ENCODE measurements at regions not wholly inside any gene's neighbourhood (a gene's known extent, or its start where the extent isn't known, plus 50 kb on each side); places are given as distances from the start of the nearest gene placed in this dataset.
"Not testable (repeated sequence)": the region's sequence is repeated elsewhere in the genome, so short reads cannot be mapped to it uniquely, and the experiment has no call there.

DNA sequence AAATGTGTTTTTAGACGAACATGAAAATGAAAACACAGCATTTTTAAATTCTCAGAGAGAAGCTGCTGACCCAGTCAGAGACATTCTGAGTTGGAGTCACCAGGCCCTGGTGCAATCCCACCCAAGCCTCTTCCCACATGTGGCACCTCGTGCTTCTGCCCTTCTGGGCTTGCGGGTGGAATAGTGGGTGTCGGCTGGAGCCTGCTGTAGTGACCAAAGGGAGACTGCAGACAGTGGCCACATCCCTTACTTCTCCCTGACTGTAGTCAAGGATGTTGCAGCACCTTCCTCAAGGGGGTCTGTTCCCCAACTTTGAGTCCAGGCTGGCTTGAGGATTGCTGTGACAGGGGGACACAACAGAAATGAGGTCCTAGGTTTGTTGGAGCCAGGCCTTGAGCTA is 104.4 kb upstream of the GLI2 start:
- DNase-seq, result no peak
- in situ Hi-C loops (cut with HindIII; ENCODE audit: low pct_ligation_motif_present, low pct_unique_long_range_greater_than_20kb, low sequenced_read_pairs), result no loop called here

DNA sequence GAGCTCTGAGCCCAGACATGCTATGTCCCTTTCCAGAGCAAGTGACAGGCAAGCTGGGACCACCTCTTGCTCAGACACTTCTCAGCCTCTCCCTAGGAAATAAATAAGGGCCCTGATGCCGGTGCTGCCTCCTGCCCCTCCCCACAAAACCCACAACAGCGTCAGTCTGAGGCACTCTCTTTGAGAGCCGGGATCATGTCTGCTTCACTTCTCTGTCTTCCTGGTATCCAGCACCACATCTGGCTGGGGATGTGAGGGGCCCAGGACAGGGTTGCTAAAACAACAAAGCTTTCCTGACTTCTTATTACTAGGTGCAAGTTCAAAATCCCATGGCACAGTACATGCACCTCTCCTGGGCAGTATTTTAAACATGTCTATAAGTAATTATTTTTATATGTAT is 103.9 kb upstream of the GLI2 start:
- in situ Hi-C loops (cut with HindIII; ENCODE audit: low pct_ligation_motif_present, low pct_unique_long_range_greater_than_20kb, low sequenced_read_pairs), result no loop called here
- no peak for DNase-seq

DNA sequence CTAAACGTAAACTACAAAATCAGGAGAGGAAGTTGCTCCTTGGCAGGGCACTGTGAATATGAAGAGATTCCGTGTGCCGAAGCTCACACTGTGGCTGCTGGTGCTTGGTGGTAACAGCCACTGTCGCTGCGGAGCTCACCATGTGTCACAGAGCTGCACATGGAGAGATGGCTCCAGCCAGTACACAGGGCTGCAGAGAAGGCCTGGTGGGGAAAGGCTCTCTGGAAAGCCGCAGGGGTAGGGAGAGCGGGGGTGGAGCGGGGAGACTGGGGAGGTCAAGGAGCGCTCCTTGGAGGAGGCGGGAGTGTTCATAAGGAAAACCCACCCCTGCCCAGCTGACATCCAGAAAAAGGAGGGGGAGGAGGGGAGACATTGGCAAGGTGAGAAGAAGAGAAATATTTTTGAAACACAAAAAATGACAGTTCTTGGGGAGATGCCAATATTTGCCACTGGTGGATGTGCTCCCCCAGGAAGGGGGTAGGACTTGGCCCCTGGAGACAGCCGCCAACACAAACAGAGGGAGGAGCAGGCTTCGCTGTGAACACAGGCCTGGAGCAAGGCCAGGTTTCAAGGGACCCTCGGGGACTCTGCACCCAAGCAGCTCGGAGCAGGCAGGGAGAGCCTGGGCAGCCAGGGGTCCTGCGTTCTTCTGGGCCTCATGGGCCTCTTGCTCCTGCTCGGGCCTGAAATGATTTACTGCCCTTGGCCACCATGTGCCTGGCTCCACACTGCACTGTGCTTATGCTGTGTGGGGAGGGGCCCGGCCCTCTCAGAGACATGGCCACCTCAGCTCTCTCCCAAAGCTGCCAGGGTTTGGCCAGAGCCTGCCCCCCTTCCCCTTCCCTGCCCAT is 102.6 kb upstream of the GLI2 start:
- DNase-seq, result no peak
- in situ Hi-C loops (cut with HindIII; ENCODE audit: low pct_ligation_motif_present, low pct_unique_long_range_greater_than_20kb, low sequenced_read_pairs), result no loop called here

DNA sequence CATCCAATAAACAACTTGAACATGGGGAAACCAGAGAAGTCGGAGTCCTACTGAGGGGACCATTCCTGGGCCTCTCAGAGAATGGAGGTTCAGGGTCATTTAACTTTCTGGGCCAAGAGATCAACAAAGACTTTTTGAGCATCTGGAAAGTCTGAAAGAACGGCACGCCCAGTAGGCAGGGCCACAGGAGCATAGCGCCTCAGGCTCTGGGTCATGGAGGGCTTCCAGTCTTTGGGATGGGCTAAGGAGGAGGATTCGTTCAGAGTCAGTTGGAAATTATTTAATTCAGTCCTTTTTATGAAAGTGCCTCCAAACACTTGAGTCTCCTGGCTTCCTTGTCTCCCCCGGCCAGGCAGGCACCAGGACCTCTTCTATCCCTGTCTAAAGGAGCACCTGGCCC is 101.1 kb upstream of the GLI2 start:
- no peak for DNase-seq
- in situ Hi-C loops (cut with HindIII; ENCODE audit: low pct_ligation_motif_present, low pct_unique_long_range_greater_than_20kb, low sequenced_read_pairs), result no loop called here

DNA sequence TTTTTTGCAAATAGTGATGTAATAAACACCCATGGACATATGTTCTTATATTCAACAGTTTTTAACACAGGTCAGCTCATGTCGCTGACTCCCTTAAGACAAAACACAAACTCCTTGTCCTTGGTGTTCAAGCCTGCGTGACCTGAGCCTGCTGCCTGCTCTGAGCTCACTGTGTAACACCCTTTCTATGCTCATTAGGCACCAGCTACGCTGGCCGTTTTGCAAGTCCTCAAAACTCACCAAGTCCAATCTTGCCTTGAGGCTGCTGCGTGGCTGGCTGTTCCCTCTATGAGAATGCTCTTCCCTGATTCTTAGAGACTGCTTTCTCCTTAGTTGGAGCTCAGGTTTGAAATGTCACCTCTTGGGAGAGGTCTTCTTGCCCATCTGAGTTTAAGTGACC is 100.5 kb upstream of the GLI2 start:
- in situ Hi-C loops (cut with HindIII; ENCODE audit: low pct_ligation_motif_present, low pct_unique_long_range_greater_than_20kb, low sequenced_read_pairs), result no loop called here
- no peak for DNase-seq

- DNase-seq, result no peak
- in situ Hi-C loops (cut with HindIII; ENCODE audit: low pct_ligation_motif_present, low pct_unique_long_range_greater_than_20kb, low sequenced_read_pairs), result no loop called here
Observed at GRCh38 chr2:120637847-120638246, 97.8 kb upstream of the GLI2 start.

GRCh38 chr2:120638450-120638849 is 97.2 kb upstream of the GLI2 start:
- in situ Hi-C loops (cut with HindIII; ENCODE audit: low pct_ligation_motif_present, low pct_unique_long_range_greater_than_20kb, low sequenced_read_pairs), result no loop called here

GRCh38 chr2:120641366-120641771 is 94.3 kb upstream of the GLI2 start:
- no peak for DNase-seq
- in situ Hi-C loops (cut with HindIII; ENCODE audit: low pct_ligation_motif_present, low pct_unique_long_range_greater_than_20kb, low sequenced_read_pairs), result no loop called here

More at GRCh38 chr2:120638450-120638849, 97.2 kb upstream of the GLI2 start:
- DNase-seq, result no peak

DNA sequence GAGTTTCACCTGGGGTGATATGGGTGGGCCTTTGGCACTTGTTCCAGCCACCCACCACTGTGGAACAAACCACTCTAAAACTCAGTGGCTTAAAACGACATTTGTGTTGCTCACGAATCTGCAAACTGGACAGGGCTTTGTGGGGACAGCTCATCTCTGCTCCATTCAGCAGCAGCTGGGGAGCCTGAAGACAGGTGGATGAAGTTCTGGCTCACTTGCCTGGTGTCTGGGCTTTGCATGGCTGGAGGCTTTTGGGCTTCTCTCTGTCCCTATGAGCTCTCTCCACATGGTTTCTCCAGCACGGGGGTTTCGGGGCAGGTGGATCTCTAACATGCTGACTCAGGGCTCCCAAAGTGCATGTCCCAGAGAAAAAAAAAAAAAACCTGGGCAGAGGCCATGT is 93.0 kb upstream of the GLI2 start:
- no peak for DNase-seq
- in situ Hi-C loops (cut with HindIII; ENCODE audit: low pct_ligation_motif_present, low pct_unique_long_range_greater_than_20kb, low sequenced_read_pairs), result no loop called here

DNA sequence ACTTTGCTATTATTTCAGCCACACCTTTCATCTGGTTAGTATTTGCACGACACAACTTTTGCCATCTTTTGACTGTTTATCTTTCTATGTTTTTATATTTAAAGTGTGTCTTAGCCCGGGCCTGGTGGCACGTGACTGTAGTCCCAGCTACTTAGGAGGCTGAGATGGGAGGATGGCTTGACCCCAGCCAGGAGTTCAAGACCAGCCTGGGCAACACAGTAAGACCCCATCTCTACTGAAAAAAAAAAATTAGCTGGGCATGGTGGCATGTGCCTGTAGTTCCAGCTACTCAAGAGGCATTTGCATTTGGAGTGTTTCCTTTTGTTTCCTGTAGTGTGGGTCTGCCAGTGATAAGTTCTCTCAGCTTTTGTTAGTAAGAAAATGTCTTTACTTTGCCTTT is 88.7 kb upstream of the GLI2 start:
- no peak for DNase-seq
- in situ Hi-C loops (cut with HindIII; ENCODE audit: low pct_ligation_motif_present, low pct_unique_long_range_greater_than_20kb, low sequenced_read_pairs), result no loop called here

DNA sequence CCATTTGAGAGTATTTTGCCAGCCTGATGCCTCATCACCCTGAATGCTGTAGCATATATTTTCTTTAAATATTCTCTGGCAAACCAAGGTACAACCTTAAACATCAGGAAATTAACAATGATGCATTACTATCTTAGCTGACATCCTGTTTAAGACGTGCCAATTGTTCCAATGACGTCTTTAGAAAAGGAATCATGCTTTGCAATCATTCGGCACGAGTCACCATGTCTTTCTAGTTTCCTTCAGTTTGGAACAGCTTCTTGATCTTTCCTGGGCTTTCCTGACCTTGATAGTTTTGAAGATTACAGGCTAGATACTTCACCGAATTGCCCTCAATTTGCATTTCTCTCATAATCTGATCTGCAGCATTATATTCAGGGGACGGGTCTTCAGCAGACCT is 88.2 kb upstream of the GLI2 start:
- DNase-seq, result peak; percentile 43
- in situ Hi-C loops (cut with HindIII; ENCODE audit: low pct_ligation_motif_present, low pct_unique_long_range_greater_than_20kb, low sequenced_read_pairs), result no loop called here

DNA sequence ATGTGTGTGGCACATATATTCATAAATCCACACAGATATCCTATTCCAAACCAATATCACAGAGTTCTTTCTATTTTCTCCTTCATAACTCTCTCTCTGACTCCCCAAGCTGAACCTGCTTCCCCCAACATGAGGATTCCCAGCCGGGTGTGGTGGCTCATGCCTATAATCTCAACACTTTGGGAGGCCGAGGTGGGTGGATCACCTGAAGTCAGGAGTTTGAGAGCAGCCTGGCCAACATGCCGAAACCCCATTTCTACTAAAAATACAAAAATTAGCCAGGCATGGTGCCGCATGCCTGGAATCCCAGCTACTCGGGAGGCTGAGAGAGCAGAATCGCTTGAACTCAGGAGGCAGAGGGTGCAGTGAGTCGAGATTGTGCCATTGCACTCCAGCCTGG is 86.3 kb upstream of the GLI2 start:
- in situ Hi-C loops (cut with HindIII; ENCODE audit: low pct_ligation_motif_present, low pct_unique_long_range_greater_than_20kb, low sequenced_read_pairs); DNase-seq: not testable (repeated sequence)

- peak; percentile 22 for DNase-seq
- in situ Hi-C loops (cut with HindIII; ENCODE audit: low pct_ligation_motif_present, low pct_unique_long_range_greater_than_20kb, low sequenced_read_pairs), result no loop called here
Observed at GRCh38 chr2:120650022-120650644, 85.5 kb upstream of the GLI2 start.

DNA sequence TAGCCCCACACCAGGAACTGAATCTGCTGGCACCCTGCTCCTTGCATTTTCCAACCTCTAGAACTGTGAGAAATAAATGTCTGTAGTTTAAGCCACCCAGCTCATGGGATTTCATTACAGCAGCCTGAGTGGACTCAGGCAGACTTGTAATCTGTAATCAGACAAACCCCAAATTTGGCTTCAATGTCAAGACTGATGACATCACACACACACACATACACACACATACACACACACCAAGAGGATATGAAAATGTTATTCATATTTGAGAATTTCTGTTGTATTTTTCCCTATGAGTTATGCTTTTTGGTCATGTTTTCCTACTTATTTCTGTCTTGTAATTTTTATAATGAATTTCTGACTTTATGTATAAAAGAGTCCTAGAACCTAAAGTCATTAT is 83.8 kb upstream of the GLI2 start:
- no peak for DNase-seq
- in situ Hi-C loops (cut with HindIII; ENCODE audit: low pct_ligation_motif_present, low pct_unique_long_range_greater_than_20kb, low sequenced_read_pairs), result no loop called here

DNA sequence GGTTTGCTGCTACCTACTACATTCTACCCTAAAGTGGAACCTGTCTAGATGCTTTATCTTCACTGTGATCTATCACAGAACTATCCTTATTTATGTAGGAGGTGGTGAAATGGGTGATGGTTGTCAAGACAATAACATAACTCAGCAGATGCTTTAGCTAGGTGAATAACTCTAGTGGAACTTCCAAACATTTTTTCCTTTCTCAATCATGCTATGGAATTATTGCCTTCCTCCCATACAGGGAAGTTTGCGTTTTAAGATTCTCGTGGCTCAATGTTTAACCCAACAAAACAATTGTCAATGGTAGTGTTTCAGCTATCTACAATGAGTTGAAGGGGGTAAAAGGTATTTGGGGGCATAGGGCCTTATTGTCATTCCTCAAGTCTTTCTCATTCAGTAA is 82.6 kb upstream of the GLI2 start:
- in situ Hi-C loops (cut with HindIII; ENCODE audit: low pct_ligation_motif_present, low pct_unique_long_range_greater_than_20kb, low sequenced_read_pairs), result no loop called here
- no peak for DNase-seq

- in situ Hi-C loops (cut with HindIII; ENCODE audit: low pct_ligation_motif_present, low pct_unique_long_range_greater_than_20kb, low sequenced_read_pairs), result no loop called here
- no peak for DNase-seq
Observed at GRCh38 chr2:120653871-120654270, 81.8 kb upstream of the GLI2 start.

GRCh38 chr2:120654381-120655134 is 81.1 kb upstream of the GLI2 start:
- DNase-seq, result no peak
- in situ Hi-C loops (cut with HindIII; ENCODE audit: low pct_ligation_motif_present, low pct_unique_long_range_greater_than_20kb, low sequenced_read_pairs), result no loop called here

DNA sequence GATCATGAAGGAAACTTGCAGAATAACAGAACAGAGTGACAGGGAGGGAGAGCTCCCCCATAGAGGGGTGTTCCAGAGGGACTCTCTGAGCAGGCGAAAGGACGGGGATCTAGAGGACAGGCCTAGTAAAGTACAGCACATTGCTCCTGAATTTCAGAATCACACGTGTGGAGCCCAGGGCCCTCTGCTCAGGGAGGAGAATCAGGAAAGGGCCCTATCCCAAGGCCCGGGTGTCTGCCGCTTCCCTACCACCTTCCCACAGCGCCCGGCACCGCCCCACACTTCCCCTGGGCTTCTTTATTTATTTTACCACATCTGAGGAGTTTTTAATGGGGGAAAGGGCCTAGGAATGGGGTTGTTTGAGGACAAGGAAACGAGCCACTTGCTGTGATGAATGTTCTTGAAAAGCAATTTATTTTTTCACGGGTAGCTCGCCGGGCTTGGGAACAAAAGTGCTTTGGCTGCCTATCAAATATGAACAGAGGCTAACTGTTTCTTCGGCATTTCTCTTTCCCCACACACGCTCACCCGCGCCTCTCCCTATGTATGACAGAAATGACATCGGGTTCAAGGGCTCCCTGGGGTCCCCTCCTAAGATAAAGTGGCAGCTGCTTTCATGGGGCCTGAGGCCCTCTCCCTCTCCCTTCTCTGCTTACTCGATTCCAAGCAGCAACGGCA is 79.3 kb upstream of the GLI2 start:
- in situ Hi-C loops (cut with HindIII; ENCODE audit: low pct_ligation_motif_present, low pct_unique_long_range_greater_than_20kb, low sequenced_read_pairs), result no loop called here
- no peak for DNase-seq
